Common myeloid progenitor, CD34-positive (primary cell): ENCODE measurements at regions not wholly inside any gene's neighbourhood (a gene's known extent, or its start where the extent isn't known, plus 50 kb on each side); places are given as distances from the start of the nearest gene placed in this dataset.

Experiments
- CTCF ChIA-PET: fragments of 350-600 bp; sonication (Branson Sonifier 250); formaldehyde crosslinking; loops from one replicate; lab custom pipeline; 2021; ENCODE audit warnings: antibody characterized with exemption; lab: Charles Lee
- POLR2A ChIA-PET: fragments of 350-600 bp; sonication (Branson Sonifier 250); formaldehyde crosslinking; loops from one replicate; lab custom pipeline; 2021; ENCODE audit warnings: antibody characterized with exemption; lab: Charles Lee
- DNase-seq, 3 donors: peaks; one replicate each; pipeline versions ENCODE4 v3.0.0 to v3.0.0-alpha.2; 2013
- H3K27ac ChIP-seq, 2 experiments: 1 replicate in 1 of 2; 2 replicates in 1 of 2; pipeline ENCODE4 v1.7.0; 2013; ENCODE audit warnings: inconsistent platforms in 2 of 2, low read length in 2 of 2, mild to moderate bottlenecking in 2 of 2, low read depth in 1 of 2, moderate library complexity in 1 of 2; ENCODE audit not compliant: severe bottlenecking in 2 of 2, insufficient read depth in 1 of 2, poor library complexity in 1 of 2
- H3K27me3 ChIP-seq, 5 experiments: replicated peaks in 2 of 5; 1 replicate in 3 of 5; 2 replicates in 2 of 5; pipeline versions ENCODE4 v1.6.1 to v1.7.0; 2013; ENCODE audit warnings: low read length in 4 of 5, mild to moderate bottlenecking in 2 of 5, moderate library complexity in 2 of 5, inconsistent platforms in 1 of 5; ENCODE audit not compliant: insufficient read depth in 5 of 5, control insufficient read depth in 4 of 5
- H3K36me3 ChIP-seq, 4 experiments: 1 replicate in 2 of 4; 2 replicates in 2 of 4; pipeline versions ENCODE4 v1.6.1 to v1.7.0; 2013; ENCODE audit warnings: low read length in 3 of 4, control low read depth in 1 of 4, mild to moderate bottlenecking in 1 of 4; ENCODE audit not compliant: control insufficient read depth in 4 of 4, insufficient read depth in 4 of 4
- H3K4me1 ChIP-seq, 4 experiments: 1 replicate in 3 of 4; 2 replicates in 1 of 4; pipeline versions ENCODE4 v1.6.1 to v1.7.1; 2013; ENCODE audit warnings: low read length in 3 of 4, mild to moderate bottlenecking in 3 of 4, control low read depth in 1 of 4, inconsistent platforms in 1 of 4, moderate library complexity in 1 of 4; ENCODE audit not compliant: control insufficient read depth in 4 of 4, insufficient read depth in 4 of 4; ENCODE audit errors: control extremely low read depth in 1 of 4
- H3K4me3 ChIP-seq, 7 experiments: 1 replicate in 4 of 7; 2 replicates in 3 of 7; pipeline versions ENCODE4 v1.5.1 to v1.7.0; 2013; ENCODE audit warnings: mild to moderate bottlenecking in 7 of 7, low read length in 6 of 7, moderate library complexity in 6 of 7, inconsistent platforms in 2 of 7, low read depth in 2 of 7, control low read depth in 1 of 7; ENCODE audit not compliant: insufficient read depth in 4 of 7, control insufficient read depth in 1 of 7; ENCODE audit errors: extremely low read depth in 1 of 7
- H3K9me3 ChIP-seq, 5 experiments: 1 replicate in 4 of 5; 2 replicates in 1 of 5; pipeline versions ENCODE4 v1.6.1 to v1.7.1; 2013; ENCODE audit warnings: low read length in 4 of 5, mild to moderate bottlenecking in 2 of 5, inconsistent platforms in 1 of 5, low read depth in 1 of 5, moderate library complexity in 1 of 5; ENCODE audit not compliant: control insufficient read depth in 4 of 5, insufficient read depth in 2 of 5; ENCODE audit errors: control extremely low read depth in 1 of 5
- WGBS: methylation state at CpG from one replicate; pipeline ENCODE4 v1.1.5; 2013; ENCODE audit not compliant: insufficient coverage; 5-methylcytosine and 5-hydroxymethylcytosine counted together

GRCh38 chr5:118257066-118257465 is 731.3 kb downstream of the DTWD2 start:
- no peak for DNase-seq
- Histone ChIP-seq H3K4me3 (no peak overlapping the region), H3K9me3 (peaks cover 0 to 2% (median 0%) of the 10 kb centered on the region in 5 experiments), H3K4me1 (no peaks in the 10 kb centered on the region), H3K36me3 (no peaks in the 10 kb centered on the region), H3K27ac (no peak overlapping the region), H3K27me3 (no peaks in the 10 kb centered on the region)
- CTCF ChIA-PET: no interaction called here
- POLR2A ChIA-PET: no interaction called here

DNA sequence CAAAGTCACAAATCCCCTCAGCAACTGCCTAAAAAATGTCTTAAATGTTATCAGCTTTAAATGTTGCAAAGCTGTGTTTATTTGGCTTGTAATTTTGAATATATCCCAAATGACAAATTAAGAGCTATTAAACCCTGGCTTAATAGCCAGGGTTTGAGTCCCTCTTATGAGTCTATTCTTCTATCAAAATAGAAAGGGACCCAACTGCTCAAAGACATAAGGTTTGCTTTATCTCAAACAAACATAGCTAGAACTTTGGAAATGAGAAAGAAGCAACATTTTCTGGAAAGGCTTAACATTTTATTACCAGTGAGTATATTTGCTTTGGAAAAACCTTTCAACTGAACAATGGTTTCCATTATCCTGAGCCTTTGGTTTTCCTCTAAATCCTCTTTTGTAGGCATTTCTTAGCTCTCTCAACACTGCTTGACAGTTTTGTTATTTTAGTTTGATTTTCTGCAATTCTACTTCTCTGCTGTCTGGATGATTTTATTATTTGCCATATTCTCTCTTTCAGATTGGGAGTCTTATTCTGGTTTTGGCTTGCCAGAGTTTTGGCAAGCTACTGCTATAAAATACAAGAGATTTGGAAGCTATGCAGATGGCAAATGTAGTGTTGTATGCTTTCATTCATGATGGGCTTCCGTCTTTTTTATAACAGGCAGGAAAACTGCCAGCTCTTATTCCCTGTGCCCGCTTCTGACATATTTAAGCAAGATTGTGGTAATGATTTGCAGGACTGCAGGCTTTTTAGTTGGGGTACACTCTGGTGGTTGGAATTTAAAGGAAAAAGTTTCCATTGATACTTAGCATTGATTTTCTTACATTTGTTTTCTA is 734.9 kb downstream of the DTWD2 start:
- peaks cover 0 to 7% (median 3%) of the 10 kb centered on the region in 5 experiments for H3K9me3 ChIP-seq
- ChIA-PET CTCF (interaction anchor here (1.9 kb wide), 1 partner anchor 8 kb away, joined by 4 read pairs; no protein-coding TSS in a partner anchor), POLR2A (no interaction called here)
- no peak overlapping the region for H3K27ac ChIP-seq
- no peaks in the 10 kb centered on the region for H3K27me3 ChIP-seq
- 93% methylated on average over 2 of the region's 2 CpGs for WGBS
- H3K36me3 ChIP-seq: no peaks in the 10 kb centered on the region
- H3K4me1 ChIP-seq: no peaks in the 10 kb centered on the region
- H3K4me3 ChIP-seq: no peak overlapping the region
- no peak for DNase-seq

GRCh38 chr5:118249386-118249785 is 739.0 kb downstream of the DTWD2 start:
- Histone ChIP-seq H3K27ac (no peak overlapping the region), H3K4me1 (no peaks in the 10 kb centered on the region), H3K36me3 (no peaks in the 10 kb centered on the region), H3K9me3 (peaks cover 0 to 16% (median 5%) of the 10 kb centered on the region in 5 experiments), H3K4me3 (no peak overlapping the region), H3K27me3 (no peaks in the 10 kb centered on the region)
- ChIA-PET POLR2A (no interaction called here), CTCF (no interaction called here)
- WGBS: no CpG with 5 or more reads among the region's 2 CpGs
- peak; percentile 49 to 84 (median 68) for DNase-seq

DNA sequence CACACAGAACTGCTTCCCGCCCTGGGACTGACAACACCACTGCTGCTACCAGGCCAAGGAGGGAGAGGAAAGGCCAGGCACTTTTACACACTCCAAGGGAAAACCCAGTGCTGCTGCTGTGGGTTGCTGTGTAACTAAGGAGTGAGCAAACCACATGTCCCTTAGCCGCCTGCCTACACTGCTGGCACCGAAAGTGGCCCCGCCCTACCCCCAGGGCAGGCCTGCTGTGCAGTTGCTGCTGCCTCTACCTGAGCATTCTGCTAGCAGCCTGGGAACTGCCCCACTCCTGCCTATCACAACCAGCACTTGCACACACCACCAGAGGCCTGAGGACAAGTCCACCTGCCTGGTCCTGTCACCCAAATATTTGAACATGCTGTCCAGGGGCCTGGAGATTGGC is 740.9 kb downstream of the DTWD2 start:
- Histone ChIP-seq H3K27me3 (no peaks in the 10 kb centered on the region), H3K9me3 (peaks cover 0 to 16% (median 5%) of the 10 kb centered on the region in 5 experiments), H3K4me1 (no peaks in the 10 kb centered on the region), H3K4me3 (no peak overlapping the region), H3K27ac (no peak overlapping the region), H3K36me3 (no peaks in the 10 kb centered on the region)
- POLR2A ChIA-PET: no interaction called here
- WGBS: 92% methylated on average over 2 of the region's 4 CpGs
- DNase-seq: no peak
- CTCF ChIA-PET: no interaction called here

DNA sequence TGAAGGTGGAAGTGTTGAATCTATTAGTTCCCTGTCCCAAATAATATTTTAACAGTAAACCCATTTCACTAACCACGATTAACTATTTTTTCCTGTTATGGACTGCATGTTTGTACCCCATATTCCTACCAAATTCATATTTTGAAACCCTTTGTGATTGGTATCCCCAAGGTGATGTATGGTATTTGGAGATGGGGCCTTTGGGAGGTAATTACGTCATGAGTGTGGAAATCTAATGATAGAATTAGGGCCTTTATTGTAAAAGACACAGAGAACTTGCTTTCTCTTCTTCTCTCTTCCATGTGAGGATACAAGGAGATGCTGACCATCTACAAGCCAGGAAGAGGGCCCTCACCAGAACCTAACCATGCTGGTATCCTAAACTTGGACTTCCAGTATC is 744.7 kb downstream of the DTWD2 start:
- Histone ChIP-seq H3K27me3 (no peaks in the 10 kb centered on the region), H3K4me1 (no peaks in the 10 kb centered on the region), H3K4me3 (no peak overlapping the region), H3K36me3 (no peaks in the 10 kb centered on the region), H3K9me3 (peaks cover 0 to 9% (median 3%) of the 10 kb centered on the region in 5 experiments), H3K27ac (no peak overlapping the region)
- no CpG with 5 or more reads among the region's 2 CpGs for WGBS
- POLR2A ChIA-PET: no interaction called here
- CTCF ChIA-PET: no interaction called here
- DNase-seq: no peak

GRCh38 chr5:118243068-118243467 is 745.3 kb downstream of the DTWD2 start:
- CTCF ChIA-PET: no interaction called here
- Histone ChIP-seq H3K4me1 (no peaks in the 10 kb centered on the region), H3K27ac (no peak overlapping the region), H3K36me3 (no peaks in the 10 kb centered on the region), H3K27me3 (no peaks in the 10 kb centered on the region), H3K9me3 (peaks cover 0 to 6% (median 2%) of the 10 kb centered on the region in 5 experiments), H3K4me3 (no peak overlapping the region)
- DNase-seq: no peak
- POLR2A ChIA-PET: no interaction called here

DNA sequence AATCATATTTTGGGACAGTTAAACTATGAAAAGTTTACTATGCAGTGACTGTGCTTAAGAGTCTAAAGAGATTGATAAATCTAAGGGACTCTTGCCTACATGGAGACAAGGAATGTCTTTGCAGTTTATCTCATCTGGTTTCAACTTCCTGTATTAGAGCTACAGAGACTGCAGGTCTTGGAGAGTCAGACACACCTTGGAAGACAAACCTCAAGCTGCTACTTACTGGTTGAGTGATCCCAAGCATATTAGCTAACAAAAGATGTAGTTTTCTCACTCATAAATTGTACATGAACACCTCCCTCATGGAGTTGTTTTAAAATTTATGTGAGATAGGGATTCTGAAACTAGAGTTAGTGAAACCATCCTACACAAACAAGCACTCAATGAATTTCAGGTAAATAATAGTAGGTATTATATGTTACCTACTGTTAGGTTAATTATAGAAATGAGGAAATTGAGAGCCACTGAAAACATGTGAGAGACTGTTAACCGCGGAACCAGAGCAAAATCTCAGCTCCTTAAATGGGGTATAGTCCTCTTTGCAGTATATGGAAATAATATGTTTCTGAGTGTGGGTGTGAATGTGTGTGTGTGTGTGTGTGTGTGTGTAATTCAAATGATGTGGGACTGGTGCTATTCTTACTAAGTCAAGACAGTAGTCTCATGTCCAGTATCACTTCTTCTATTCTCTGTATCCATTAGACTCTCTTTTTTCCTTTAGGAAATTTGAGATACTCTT is 752.1 kb downstream of the DTWD2 start:
- no peaks in the 10 kb centered on the region for H3K36me3 ChIP-seq
- peak in 1 of 3 donors; percentile 4 for DNase-seq
- peaks cover 0 to 2% (median 0%) of the 10 kb centered on the region in 4 experiments for H3K4me1 ChIP-seq
- ChIA-PET POLR2A (no interaction called here), CTCF (no interaction called here)
- H3K4me3 ChIP-seq: no peak overlapping the region
- H3K27me3 ChIP-seq: peaks cover 0 to 3% (median 0%) of the 10 kb centered on the region in 5 experiments
- no peaks in the 10 kb centered on the region for H3K9me3 ChIP-seq
- H3K27ac ChIP-seq: no peak overlapping the region
- 39% methylated on average over 2 of the region's 2 CpGs for WGBS
